Osteocyte (in vitro differentiated cells): ENCODE measurements at regions not wholly inside any gene's neighbourhood (a gene's known extent, or its start where the extent isn't known, plus 50 kb on each side); places are given as distances from the start of the nearest gene placed in this dataset.

Experiments used
- DNase-seq: peaks from one replicate; pipeline ENCODE4 v3.0.0; 2021; ENCODE audit warnings: mixed read lengths; ENCODE audit not compliant: unreplicated experiment; ENCODE audit errors: extremely low spot score
- H3K27ac Mint-ChIP-seq: one replicate; pipeline ENCODE4 v1.8.0; 2021; ENCODE audit warnings: mild to moderate bottlenecking, mixed read lengths; ENCODE audit not compliant: unreplicated experiment
- H3K27me3 Mint-ChIP-seq: one replicate; pipeline ENCODE4 v1.8.0; 2021; ENCODE audit warnings: mixed read lengths; ENCODE audit not compliant: unreplicated experiment
- H3K36me3 Mint-ChIP-seq: one replicate; pipeline ENCODE4 v1.8.0; 2021; ENCODE audit warnings: mixed read lengths; ENCODE audit not compliant: unreplicated experiment
- H3K4me1 Mint-ChIP-seq: one replicate; pipeline ENCODE4 v1.8.0; 2021; ENCODE audit warnings: mixed read lengths; ENCODE audit not compliant: unreplicated experiment
- H3K4me3 Mint-ChIP-seq: one replicate; pipeline ENCODE4 v1.8.0; 2021; ENCODE audit warnings: mild to moderate bottlenecking, moderate library complexity, mixed read lengths; ENCODE audit not compliant: unreplicated experiment
- H3K9me3 Mint-ChIP-seq: one replicate; pipeline ENCODE4 v1.8.0; 2021; ENCODE audit warnings: mixed read lengths; ENCODE audit not compliant: unreplicated experiment
- TF ChIP-seq, protein P1 (sequence below): fragments of 200-600 bp; sonication (generic); IDR thresholded peaks from 2 replicates; pipeline ENCODE4 v1.5.0; 2021; ENCODE audit warnings: antibody characterized with exemption, mild to moderate bottlenecking, moderate library complexity

DNA sequence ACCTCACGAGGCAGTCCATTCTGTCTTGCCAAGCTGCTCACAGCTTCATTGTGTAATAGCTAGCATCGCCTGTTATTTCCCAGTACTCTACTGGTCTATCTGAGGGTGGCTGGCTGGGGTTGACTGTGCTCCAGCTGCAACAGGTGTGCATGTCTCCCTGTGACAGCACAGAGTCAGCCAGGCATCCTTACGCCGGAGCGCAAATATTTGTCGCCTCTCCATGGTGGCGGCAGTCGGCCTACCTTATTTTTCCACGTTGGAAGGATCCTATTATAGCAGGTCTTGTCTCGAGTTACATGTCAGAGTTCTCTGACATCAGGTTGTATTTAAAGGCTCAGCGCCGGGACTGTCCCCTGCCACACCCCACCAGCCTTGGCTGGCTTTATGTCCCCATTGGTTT lies 307.1 kb downstream of the TLE3 start:
- peak; percentile 57 for DNase-seq
- TF ChIP-seq, protein P1, sequence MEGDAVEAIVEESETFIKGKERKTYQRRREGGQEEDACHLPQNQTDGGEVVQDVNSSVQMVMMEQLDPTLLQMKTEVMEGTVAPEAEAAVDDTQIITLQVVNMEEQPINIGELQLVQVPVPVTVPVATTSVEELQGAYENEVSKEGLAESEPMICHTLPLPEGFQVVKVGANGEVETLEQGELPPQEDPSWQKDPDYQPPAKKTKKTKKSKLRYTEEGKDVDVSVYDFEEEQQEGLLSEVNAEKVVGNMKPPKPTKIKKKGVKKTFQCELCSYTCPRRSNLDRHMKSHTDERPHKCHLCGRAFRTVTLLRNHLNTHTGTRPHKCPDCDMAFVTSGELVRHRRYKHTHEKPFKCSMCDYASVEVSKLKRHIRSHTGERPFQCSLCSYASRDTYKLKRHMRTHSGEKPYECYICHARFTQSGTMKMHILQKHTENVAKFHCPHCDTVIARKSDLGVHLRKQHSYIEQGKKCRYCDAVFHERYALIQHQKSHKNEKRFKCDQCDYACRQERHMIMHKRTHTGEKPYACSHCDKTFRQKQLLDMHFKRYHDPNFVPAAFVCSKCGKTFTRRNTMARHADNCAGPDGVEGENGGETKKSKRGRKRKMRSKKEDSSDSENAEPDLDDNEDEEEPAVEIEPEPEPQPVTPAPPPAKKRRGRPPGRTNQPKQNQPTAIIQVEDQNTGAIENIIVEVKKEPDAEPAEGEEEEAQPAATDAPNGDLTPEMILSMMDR, result no peak
- no peaks in the 10 kb centered on the region for H3K36me3 Mint-ChIP-seq
- no peak overlapping the region for H3K4me3 Mint-ChIP-seq
- H3K27ac Mint-ChIP-seq, result no peak overlapping the region
- peaks cover 3% of the 10 kb centered on the region for H3K9me3 Mint-ChIP-seq
- peaks cover 17% of the 10 kb centered on the region for H3K27me3 Mint-ChIP-seq
- H3K4me1 Mint-ChIP-seq, result peaks cover 30% of the 10 kb centered on the region

DNA sequence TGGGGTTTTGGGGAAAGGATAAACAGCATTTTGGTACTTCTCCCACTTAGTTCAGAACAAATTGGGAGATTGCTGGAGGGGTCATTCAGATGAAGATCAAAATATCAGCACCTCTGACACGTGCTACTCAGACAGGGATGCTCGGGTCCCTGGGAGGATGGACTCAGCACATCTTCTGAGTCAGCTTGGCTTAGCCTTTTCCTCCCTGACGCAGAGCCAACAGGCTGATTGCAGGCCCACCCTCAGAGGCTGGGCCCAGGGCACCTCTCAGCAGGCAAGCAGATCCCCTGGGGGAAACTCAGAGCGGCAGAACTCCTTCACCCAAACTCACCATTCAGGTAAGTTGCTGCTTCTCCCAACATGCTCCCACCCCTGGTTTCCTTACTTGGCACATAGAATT lies 304.9 kb downstream of the TLE3 start:
- Mint-ChIP-seq H3K9me3 (peaks cover 3% of the 10 kb centered on the region), H3K27me3 (peaks cover 7% of the 10 kb centered on the region), H3K4me1 (peaks cover 34% of the 10 kb centered on the region), H3K4me3 (no peak overlapping the region), H3K27ac (no peak overlapping the region), H3K36me3 (no peaks in the 10 kb centered on the region)
- DNase-seq, result peak; percentile 60
- TF ChIP-seq, protein P1, result no peak

DNA sequence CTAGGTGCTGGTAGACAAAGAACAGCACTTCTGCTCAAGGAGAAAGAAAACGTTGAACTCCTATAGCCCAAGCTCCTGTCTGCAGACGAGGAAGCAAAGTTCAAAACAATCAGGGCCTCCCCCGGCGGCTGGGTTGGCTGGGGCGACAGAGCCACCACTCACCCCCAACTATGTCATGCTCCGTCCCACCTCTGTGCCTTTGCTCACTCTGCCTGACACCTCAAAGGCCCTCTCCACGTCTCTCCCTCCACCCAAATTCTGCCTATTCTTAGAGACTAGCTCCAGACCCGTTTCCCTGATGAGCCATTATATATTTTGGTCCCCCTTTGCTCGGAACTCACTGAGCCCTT lies 304.3 kb downstream of the TLE3 start:
- TF ChIP-seq, protein P1, result no peak
- peak overlapping the region; percentile 67 for H3K27ac Mint-ChIP-seq
- peaks cover 34% of the 10 kb centered on the region for H3K4me1 Mint-ChIP-seq
- peak; percentile 54 for DNase-seq
- no peaks in the 10 kb centered on the region for H3K36me3 Mint-ChIP-seq
- peaks cover 7% of the 10 kb centered on the region for H3K27me3 Mint-ChIP-seq
- peaks cover 3% of the 10 kb centered on the region for H3K9me3 Mint-ChIP-seq
- H3K4me3 Mint-ChIP-seq, result no peak overlapping the region

DNA sequence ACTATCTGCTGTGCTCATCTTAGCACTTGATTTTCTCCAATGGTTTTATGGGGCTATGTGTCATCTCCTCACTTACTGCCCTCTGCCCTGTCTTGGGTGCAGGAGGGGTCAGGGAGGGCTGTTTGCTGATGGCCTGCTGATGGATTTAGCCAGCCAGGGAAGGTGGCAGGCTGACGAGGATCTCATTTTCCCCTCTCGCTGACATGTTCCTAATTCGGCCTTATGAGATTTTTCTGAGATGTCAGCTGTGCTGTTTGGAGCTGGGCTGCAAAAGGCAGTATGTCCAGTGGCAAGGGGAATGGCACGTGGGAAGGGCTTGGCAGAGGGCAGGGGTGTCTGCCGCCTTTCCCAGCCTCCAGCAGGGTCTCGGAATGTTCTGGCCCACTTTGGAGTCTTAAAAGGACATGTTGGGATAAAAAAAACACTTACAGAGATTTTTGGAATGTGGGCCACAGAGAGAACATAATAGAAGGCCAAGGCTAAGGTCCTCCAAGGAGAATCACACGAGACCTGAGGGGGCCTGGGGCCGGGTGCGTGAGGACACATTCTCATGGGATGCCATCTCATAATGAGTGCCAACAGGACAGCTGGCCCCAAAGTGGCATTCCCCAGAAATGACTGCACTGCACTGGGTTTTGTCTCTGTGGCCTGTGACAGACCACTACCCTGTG lies 303.8 kb downstream of the TLE3 start:
- Mint-ChIP-seq H3K27ac (peak overlapping the region; percentile 87), H3K27me3 (peaks cover 7% of the 10 kb centered on the region)

More for the DNA sequence above, 303.8 kb downstream of the TLE3 start:
- Mint-ChIP-seq H3K4me3 (no peak overlapping the region), H3K4me1 (peaks cover 34% of the 10 kb centered on the region), H3K36me3 (no peaks in the 10 kb centered on the region), H3K9me3 (peaks cover 3% of the 10 kb centered on the region)
- DNase-seq, result peak; percentile 73
- TF ChIP-seq, protein P1, result no peak
